HG02571 (cell line): ENCODE measurements at regions not wholly inside any gene's neighbourhood (a gene's known extent, or its start where the extent isn't known, plus 50 kb on each side); places are given as distances from the start of the nearest gene placed in this dataset.
"Not testable (repeated sequence)": the region's sequence is repeated elsewhere in the genome, so short reads cannot be mapped to it uniquely, and the experiment has no call there.

Experiments used
- ATAC-seq: cut with Tn5 transposase; IDR thresholded peaks from one replicate; pipeline ENCODE4 v1.9.1; 2021; ENCODE audit warnings: mild to moderate bottlenecking, moderate library complexity; ENCODE audit not compliant: unreplicated experiment

GRCh38 chr11:23797624-23798419, 699.0 kb upstream of the LUZP2 start:
- no peak for ATAC-seq

- ATAC-seq = not testable (repeated sequence)
Measured at GRCh38 chr11:23834306-23834705, 662.5 kb upstream of the LUZP2 start.

- no peak for ATAC-seq
Measured at GRCh38 chr11:23836981-23837380, 659.9 kb upstream of the LUZP2 start.

- no peak for ATAC-seq
Measured at GRCh38 chr11:23840872-23841271, 656.0 kb upstream of the LUZP2 start.

GRCh38 chr11:23846902-23847422, 649.9 kb upstream of the LUZP2 start:
- ATAC-seq = no peak

- ATAC-seq = no peak
Measured at GRCh38 chr11:23851216-23851615, 645.6 kb upstream of the LUZP2 start.

- no peak for ATAC-seq
Measured at GRCh38 chr11:23856654-23857053, 640.2 kb upstream of the LUZP2 start.

GRCh38 chr11:23859087-23859486, 637.8 kb upstream of the LUZP2 start:
- no peak for ATAC-seq

GRCh38 chr11:23861615-23862014, 635.2 kb upstream of the LUZP2 start:
- no peak for ATAC-seq

GRCh38 chr11:23865341-23865975, 631.4 kb upstream of the LUZP2 start:
- no peak for ATAC-seq

- no peak for ATAC-seq
Measured at GRCh38 chr11:23866641-23867040, 630.2 kb upstream of the LUZP2 start.

- no peak for ATAC-seq
Measured at GRCh38 chr11:23869671-23870070, 627.2 kb upstream of the LUZP2 start.

- no peak for ATAC-seq
Measured at GRCh38 chr11:23873406-23873805, 623.4 kb upstream of the LUZP2 start.

GRCh38 chr11:23875176-23875850, 621.5 kb upstream of the LUZP2 start:
- no peak for ATAC-seq

- not testable (repeated sequence) for ATAC-seq
Measured at GRCh38 chr11:23883426-23884048, 613.3 kb upstream of the LUZP2 start.

GRCh38 chr11:23884341-23884740, 612.5 kb upstream of the LUZP2 start:
- no peak for ATAC-seq

GRCh38 chr11:23885801-23886200, 611.1 kb upstream of the LUZP2 start:
- ATAC-seq = no peak

GRCh38 chr11:23887122-23887521, 609.7 kb upstream of the LUZP2 start:
- not testable (repeated sequence) for ATAC-seq

- ATAC-seq = no peak
Measured at GRCh38 chr11:23893126-23893525, 603.7 kb upstream of the LUZP2 start.

GRCh38 chr11:23897453-23898286, 599.2 kb upstream of the LUZP2 start:
- no peak for ATAC-seq
